Activated T-cell treated with anti-CD3 and anti-CD28 coated beads for 1 hour (primary cell): ENCODE measurements at regions not wholly inside any gene's neighbourhood (a gene's known extent, or its start where the extent isn't known, plus 50 kb on each side); places are given as distances from the start of the nearest gene placed in this dataset.

Source experiments
- DNase-seq: peaks from one replicate; pipeline ENCODE4 v3.0.0-alpha.2; 2020; ENCODE audit warnings: low read depth

- DNase-seq: no peak
Observed at GRCh38 chr16:85423631-85424030, 189.5 kb upstream of the GSE1 start.

- DNase-seq: no peak
Observed at GRCh38 chr16:85424260-85425073, 188.7 kb upstream of the GSE1 start.

GRCh38 chr16:85425074-85425662 is 188.0 kb upstream of the GSE1 start:
- DNase-seq: no peak

GRCh38 chr16:85426806-85427205 is 186.3 kb upstream of the GSE1 start:
- DNase-seq: no peak

- no peak for DNase-seq
Observed at GRCh38 chr16:85428168-85428898, 184.8 kb upstream of the GSE1 start.

GRCh38 chr16:85428899-85429775 is 184.0 kb upstream of the GSE1 start:
- no peak for DNase-seq

GRCh38 chr16:85429776-85430522 is 183.2 kb upstream of the GSE1 start:
- no peak for DNase-seq

- DNase-seq: no peak
Observed at GRCh38 chr16:85430523-85431421, 182.3 kb upstream of the GSE1 start.

GRCh38 chr16:85431431-85432124 is 181.5 kb upstream of the GSE1 start:
- DNase-seq: no peak

GRCh38 chr16:85432606-85433005 is 180.5 kb upstream of the GSE1 start:
- no peak for DNase-seq

- DNase-seq: no peak
Observed at GRCh38 chr16:85433477-85433876, 179.6 kb upstream of the GSE1 start.

- no peak for DNase-seq
Observed at GRCh38 chr16:85435286-85435685, 177.8 kb upstream of the GSE1 start.

- DNase-seq: no peak
Observed at GRCh38 chr16:85435700-85436099, 177.4 kb upstream of the GSE1 start.

GRCh38 chr16:85436207-85436606 is 176.9 kb upstream of the GSE1 start:
- DNase-seq: no peak

GRCh38 chr16:85436636-85437165 is 176.4 kb upstream of the GSE1 start:
- no peak for DNase-seq

- DNase-seq: no peak
Observed at GRCh38 chr16:85437166-85438052, 175.7 kb upstream of the GSE1 start.

GRCh38 chr16:85438981-85439685 is 174.0 kb upstream of the GSE1 start:
- no peak for DNase-seq

- no peak for DNase-seq
Observed at GRCh38 chr16:85440744-85441143, 172.4 kb upstream of the GSE1 start.
